Vagina (tissue), 2 donors: ENCODE measurements at regions not wholly inside any gene's neighbourhood (a gene's known extent, or its start where the extent isn't known, plus 50 kb on each side); places are given as distances from the start of the nearest gene placed in this dataset.

Experiments used
- DNase-seq, 2 donors: peaks; one replicate each; pipeline ENCODE4 v3.0.0-alpha.2; 2017; ENCODE audit errors: extremely low spot score in 2 of 2
- H3K27ac ChIP-seq: fragments of 200-600 bp; sonication (generic); one replicate; pipeline ENCODE4 v1.5.1; 2019
- H3K27me3 ChIP-seq: fragments of 200-600 bp; sonication (generic); one replicate; pipeline ENCODE4 v1.5.1; 2019
- H3K36me3 ChIP-seq, 2 donors: fragments of 200-600 bp; sonication (generic); one replicate each; pipeline ENCODE4 v1.5.1; 2017 to 2019
- H3K4me1 ChIP-seq: fragments of 200-600 bp; sonication (generic); one replicate; pipeline ENCODE4 v1.5.1; 2019
- H3K4me3 ChIP-seq, 2 donors: fragments of 200-600 bp; sonication (generic); 1 replicate in 1 of 2; 2 replicates in 1 of 2; pipeline ENCODE4 v1.5.1; 2016 to 2019
- H3K9me3 ChIP-seq: fragments of 200-600 bp; sonication (generic); one replicate; pipeline ENCODE4 v1.5.1; 2019
- POLR2A ChIP-seq, 2 donors: fragments of 450-650 bp; IDR thresholded peaks; one replicate each; pipeline ENCODE4 v1.6.1; 2017; ENCODE audit warnings: antibody characterized with exemption in 2 of 2, mild to moderate bottlenecking in 2 of 2, moderate library complexity in 2 of 2
- POLR2AphosphoS5 ChIP-seq, 2 donors: sonication (generic); formaldehyde crosslinking; IDR thresholded peaks; one replicate each; pipeline ENCODE4 v1.9.0; 2017; ENCODE audit warnings: antibody characterized with exemption in 2 of 2, mild to moderate bottlenecking in 2 of 2, low read depth in 1 of 2; ENCODE audit not compliant: insufficient read depth in 1 of 2
- intact Hi-C: fragments of 100-400 bp; cut with DNase I; formaldehyde crosslinking; loops from one replicate; pipeline ENCODE4 v1.15.1; 2023
- TF ChIP-seq, protein P1 (sequence below), 3 experiments: fragments of 450-650 bp in 2 of 3; fragments of 200-600 bp in 1 of 3; sonication (generic) in 1 of 3; IDR thresholded peaks; one replicate each; pipeline ENCODE4 v1.5.1; 2017 to 2019; ENCODE audit warnings: antibody characterized with exemption in 3 of 3, mild to moderate bottlenecking in 2 of 3, moderate library complexity in 2 of 3

DNA sequence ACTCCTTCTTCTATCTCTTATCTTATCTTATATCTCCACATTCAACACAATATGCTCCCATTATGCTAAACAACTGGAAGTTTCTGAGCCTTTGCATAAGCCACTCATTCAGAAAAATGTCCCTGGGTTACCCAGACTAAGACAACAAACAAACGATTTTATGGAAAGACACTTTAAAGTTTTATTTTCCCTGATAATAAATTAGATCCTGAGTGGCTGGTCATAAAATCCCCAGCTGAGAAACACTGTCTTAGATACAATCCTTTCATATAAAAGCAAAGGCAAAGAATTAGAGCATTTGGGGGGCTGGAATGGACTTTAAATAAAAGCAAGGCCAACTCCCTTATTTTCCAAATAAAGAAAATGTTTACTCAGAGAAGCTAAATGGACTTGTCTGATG lies 322.3 kb downstream of the GBE1 start:
- DNase-seq: no peak
- H3K9me3 ChIP-seq: no peaks in the 10 kb centered on the region
- no peaks in the 10 kb centered on the region for H3K27me3 ChIP-seq
- H3K36me3 ChIP-seq: no peaks in the 10 kb centered on the region
- no peak overlapping the region for H3K4me3 ChIP-seq
- H3K4me1 ChIP-seq: no peaks in the 10 kb centered on the region
- intact Hi-C loops: no loop called here
- H3K27ac ChIP-seq: no peak overlapping the region
- TF ChIP-seq POLR2A (IDR thresholded peaks at IDR 0.05) (no peak), POLR2AphosphoS5 (IDR thresholded peaks at IDR 0.05; ENCODE audit: insufficient read depth in 1 of 2, low read depth in 1 of 2) (no peak)
- TF ChIP-seq, protein P1, sequence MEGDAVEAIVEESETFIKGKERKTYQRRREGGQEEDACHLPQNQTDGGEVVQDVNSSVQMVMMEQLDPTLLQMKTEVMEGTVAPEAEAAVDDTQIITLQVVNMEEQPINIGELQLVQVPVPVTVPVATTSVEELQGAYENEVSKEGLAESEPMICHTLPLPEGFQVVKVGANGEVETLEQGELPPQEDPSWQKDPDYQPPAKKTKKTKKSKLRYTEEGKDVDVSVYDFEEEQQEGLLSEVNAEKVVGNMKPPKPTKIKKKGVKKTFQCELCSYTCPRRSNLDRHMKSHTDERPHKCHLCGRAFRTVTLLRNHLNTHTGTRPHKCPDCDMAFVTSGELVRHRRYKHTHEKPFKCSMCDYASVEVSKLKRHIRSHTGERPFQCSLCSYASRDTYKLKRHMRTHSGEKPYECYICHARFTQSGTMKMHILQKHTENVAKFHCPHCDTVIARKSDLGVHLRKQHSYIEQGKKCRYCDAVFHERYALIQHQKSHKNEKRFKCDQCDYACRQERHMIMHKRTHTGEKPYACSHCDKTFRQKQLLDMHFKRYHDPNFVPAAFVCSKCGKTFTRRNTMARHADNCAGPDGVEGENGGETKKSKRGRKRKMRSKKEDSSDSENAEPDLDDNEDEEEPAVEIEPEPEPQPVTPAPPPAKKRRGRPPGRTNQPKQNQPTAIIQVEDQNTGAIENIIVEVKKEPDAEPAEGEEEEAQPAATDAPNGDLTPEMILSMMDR (IDR thresholded peaks at IDR 0.05): no peak

DNA sequence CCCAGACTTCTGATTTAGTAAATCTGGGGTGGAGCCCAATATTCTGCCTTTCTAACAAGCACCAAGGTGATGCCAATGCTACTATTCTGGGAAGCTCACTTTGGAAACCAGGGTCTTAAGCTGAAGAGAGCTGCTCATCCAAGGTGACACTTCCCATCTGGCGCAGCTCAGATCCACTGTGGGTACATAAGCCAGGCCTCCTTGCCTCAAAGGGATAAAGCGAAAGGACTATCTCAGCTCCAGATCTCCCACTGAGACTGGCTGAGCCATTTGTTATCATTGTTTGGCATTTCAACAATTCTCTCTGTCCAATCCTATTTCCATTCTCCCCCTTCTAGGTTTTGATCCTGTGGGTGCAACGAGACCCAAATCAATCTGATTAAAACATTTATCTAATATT lies 323.8 kb downstream of the GBE1 start:
- Histone ChIP-seq H3K27me3 (no peaks in the 10 kb centered on the region), H3K4me3 (no peak overlapping the region), H3K36me3 (no peaks in the 10 kb centered on the region), H3K27ac (no peak overlapping the region), H3K9me3 (no peaks in the 10 kb centered on the region), H3K4me1 (no peaks in the 10 kb centered on the region)
- TF ChIP-seq POLR2A (IDR thresholded peaks at IDR 0.05) (no peak), POLR2AphosphoS5 (IDR thresholded peaks at IDR 0.05; ENCODE audit: insufficient read depth in 1 of 2, low read depth in 1 of 2) (no peak)
- TF ChIP-seq, protein P1 (IDR thresholded peaks at IDR 0.05): no peak
- intact Hi-C loops: no loop called here
- DNase-seq: no peak

DNA sequence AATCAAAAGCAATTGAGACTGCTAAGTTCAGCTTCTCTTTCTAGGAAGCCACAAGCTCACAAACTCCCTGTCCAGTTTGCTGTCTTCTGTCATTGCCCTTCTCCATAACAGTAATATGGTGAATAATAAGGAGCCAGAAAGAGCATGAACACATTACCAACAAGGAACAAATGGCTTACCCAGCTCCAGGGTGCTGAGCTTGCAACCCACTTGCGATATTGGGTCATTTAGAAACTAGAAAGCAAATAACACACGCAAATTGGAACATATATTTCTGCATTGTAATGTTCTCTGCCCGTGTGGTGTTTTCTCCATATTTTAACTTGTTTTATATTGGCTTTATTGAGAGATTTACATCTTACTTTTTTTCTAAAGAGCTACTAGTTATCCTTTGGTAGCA lies 325.3 kb downstream of the GBE1 start:
- intact Hi-C loops: no loop called here

DNA sequence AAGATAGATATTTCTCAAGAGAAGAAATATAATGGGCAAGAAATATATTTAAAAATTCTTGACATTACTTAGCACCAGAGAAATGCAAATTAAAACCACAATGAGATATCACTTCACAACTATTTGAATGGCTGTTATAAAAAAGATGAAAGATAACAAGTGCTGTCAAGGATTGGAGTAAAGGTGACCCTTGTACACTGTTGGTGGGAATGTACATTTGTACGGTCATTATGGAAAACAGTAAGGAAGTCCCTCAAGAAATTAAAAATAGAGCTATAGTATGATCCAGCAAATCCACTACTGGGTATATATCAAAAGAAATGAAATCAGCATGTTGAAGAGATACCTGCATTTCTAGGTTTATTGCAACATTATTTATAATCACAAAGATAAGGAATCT lies 326.4 kb downstream of the GBE1 start:
- Histone ChIP-seq H3K27me3 (no peaks in the 10 kb centered on the region), H3K4me3 (no peak overlapping the region), H3K27ac (no peak overlapping the region), H3K36me3 (no peaks in the 10 kb centered on the region), H3K4me1 (no peaks in the 10 kb centered on the region), H3K9me3 (no peaks in the 10 kb centered on the region)
- DNase-seq: no peak
- TF ChIP-seq POLR2AphosphoS5 (IDR thresholded peaks at IDR 0.05; ENCODE audit: insufficient read depth in 1 of 2, low read depth in 1 of 2) (no peak), POLR2A (IDR thresholded peaks at IDR 0.05) (no peak)
- TF ChIP-seq, protein P1 (IDR thresholded peaks at IDR 0.05): no peak
- intact Hi-C loops: no loop called here

More for the DNA sequence above, 325.3 kb downstream of the GBE1 start:
- TF ChIP-seq, protein P1 (IDR thresholded peaks at IDR 0.05): no peak
- TF ChIP-seq POLR2A (IDR thresholded peaks at IDR 0.05) (no peak), POLR2AphosphoS5 (IDR thresholded peaks at IDR 0.05; ENCODE audit: insufficient read depth in 1 of 2, low read depth in 1 of 2) (no peak)
- Histone ChIP-seq H3K9me3 (no peaks in the 10 kb centered on the region), H3K4me3 (no peak overlapping the region), H3K27ac (no peak overlapping the region), H3K27me3 (no peaks in the 10 kb centered on the region), H3K4me1 (no peaks in the 10 kb centered on the region), H3K36me3 (no peaks in the 10 kb centered on the region)
- DNase-seq: no peak

DNA sequence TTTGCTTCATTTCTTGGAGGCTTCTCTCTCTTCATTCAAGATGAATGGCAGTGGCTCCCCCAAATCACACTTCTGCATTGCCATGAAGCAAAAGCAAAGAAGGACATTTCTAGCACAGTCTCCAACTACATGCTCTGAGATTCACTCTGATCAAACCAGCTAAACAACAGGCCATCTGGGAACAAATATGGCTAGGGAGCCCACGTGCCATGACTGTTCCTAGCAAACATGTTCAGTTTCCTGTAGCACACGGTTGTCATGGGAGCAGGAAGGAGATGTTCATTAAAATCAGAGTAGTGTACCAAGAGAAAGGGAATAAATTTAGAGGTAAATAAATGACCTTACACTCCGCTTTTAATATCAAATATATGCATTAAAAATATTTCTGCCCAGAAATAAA lies 327.3 kb downstream of the GBE1 start:
- no peak for DNase-seq
- TF ChIP-seq, protein P1 (IDR thresholded peaks at IDR 0.05): no peak
- TF ChIP-seq POLR2A (IDR thresholded peaks at IDR 0.05) (no peak), POLR2AphosphoS5 (IDR thresholded peaks at IDR 0.05; ENCODE audit: insufficient read depth in 1 of 2, low read depth in 1 of 2) (no peak)
- Histone ChIP-seq H3K4me1 (no peaks in the 10 kb centered on the region), H3K27ac (no peak overlapping the region), H3K9me3 (no peaks in the 10 kb centered on the region), H3K4me3 (no peak overlapping the region), H3K36me3 (no peaks in the 10 kb centered on the region), H3K27me3 (no peaks in the 10 kb centered on the region)
- intact Hi-C loops: no loop called here
